NOMO-1 treated with DMSO at 0.1 percent for 48 hours (cell line): ENCODE measurements at regions not wholly inside any gene's neighbourhood (a gene's known extent, or its start where the extent isn't known, plus 50 kb on each side); places are given as distances from the start of the nearest gene placed in this dataset.
"Not testable (repeated sequence)": the region's sequence is repeated elsewhere in the genome, so short reads cannot be mapped to it uniquely, and the experiment has no call there.

ENCODE experiments used
- DNase-seq: peaks from one replicate; lab custom pipeline; 2025; ENCODE audit not compliant: unreplicated experiment; lab: John Stamatoyannopoulos, UW

GRCh38 chr12:73906757-73907156, 630.9 kb upstream of the ATXN7L3B start:
- no peak for DNase-seq

- DNase-seq, result no peak
These were observed 601.8 kb upstream of the ATXN7L3B start for GRCh38 chr12:73935817-73936216.

GRCh38 chr12:73947326-73948026, 590.2 kb upstream of the ATXN7L3B start:
- DNase-seq, result no peak

- no peak for DNase-seq
These were observed 587.1 kb upstream of the ATXN7L3B start for GRCh38 chr12:73950507-73950906.

- no peak for DNase-seq
These were observed 585.5 kb upstream of the ATXN7L3B start for GRCh38 chr12:73951956-73952703.

- DNase-seq, result no peak
These were observed 573.0 kb upstream of the ATXN7L3B start for GRCh38 chr12:73964641-73965040.

GRCh38 chr12:73973486-73973885, 564.1 kb upstream of the ATXN7L3B start:
- no peak for DNase-seq

- no peak for DNase-seq
These were observed 553.1 kb upstream of the ATXN7L3B start for GRCh38 chr12:73984552-73984951.

GRCh38 chr12:73991138-73991537, 546.5 kb upstream of the ATXN7L3B start:
- DNase-seq, result no peak

- no peak for DNase-seq
These were observed 538.7 kb upstream of the ATXN7L3B start for GRCh38 chr12:73998894-73999293.

GRCh38 chr12:74015118-74015517, 522.5 kb upstream of the ATXN7L3B start:
- no peak for DNase-seq

- DNase-seq, result not testable (repeated sequence)
These were observed 521.3 kb upstream of the ATXN7L3B start for GRCh38 chr12:74016324-74016723.

- no peak for DNase-seq
These were observed 518.8 kb upstream of the ATXN7L3B start for GRCh38 chr12:74018849-74019248.

- DNase-seq, result peak; percentile 32
These were observed 515.7 kb upstream of the ATXN7L3B start for GRCh38 chr12:74021937-74022336.

- no peak for DNase-seq
These were observed 506.6 kb upstream of the ATXN7L3B start for GRCh38 chr12:74031045-74031444.

- no peak for DNase-seq
These were observed 504.1 kb upstream of the ATXN7L3B start for GRCh38 chr12:74033531-74033930.

- not testable (repeated sequence) for DNase-seq
These were observed 498.5 kb upstream of the ATXN7L3B start for GRCh38 chr12:74039138-74039537.

GRCh38 chr12:74043343-74043742, 494.3 kb upstream of the ATXN7L3B start:
- DNase-seq, result no peak

- no peak for DNase-seq
These were observed 488.3 kb upstream of the ATXN7L3B start for GRCh38 chr12:74049348-74049747.

GRCh38 chr12:74051848-74052247, 485.8 kb upstream of the ATXN7L3B start:
- DNase-seq, result no peak

- no peak for DNase-seq
These were observed 471.2 kb upstream of the ATXN7L3B start for GRCh38 chr12:74066476-74066875.

- DNase-seq, result no peak
These were observed 466.5 kb upstream of the ATXN7L3B start for GRCh38 chr12:74071182-74071581.

- DNase-seq, result no peak
These were observed 460.7 kb upstream of the ATXN7L3B start for GRCh38 chr12:74076918-74077317.
